HepG2 (cell line): ENCODE measurements at regions not wholly inside any gene's neighbourhood (a gene's known extent, or its start where the extent isn't known, plus 50 kb on each side); places are given as distances from the start of the nearest gene placed in this dataset.

Experiments
- ATAC-seq: fragments of 200-7000 bp; cut with Tn5 transposase; 3 replicates; pipeline ENCODE4 v1.9.1; 2020; ENCODE audit warnings: mild to moderate bottlenecking, moderate library complexity
- BruUV-seq: library from RNA; stranded (reverse); fragments of 400-500 nt; replicated peaks from 2 replicates; lab custom pipeline; 2021; lab: Mats Ljungman, UMichigan
- CTCF ChIA-PET: fragments of 300-600 bp; formaldehyde crosslinking; extraction: SDS; loops from one replicate; lab custom pipeline; 2021; ENCODE audit warnings: low total read pairs, inconsistent platforms, low intra/inter-chr PET ratio; lab: Yijun Ruan, JAX
- POLR2A ChIA-PET: fragments of 350-600 bp; sonication (Branson Sonifier 250); formaldehyde crosslinking; loops from one replicate; lab custom pipeline; 2020; ENCODE audit warnings: antibody characterized with exemption, inconsistent platforms; lab: Yijun Ruan, JAX
- DNase-seq: peaks from one replicate; pipeline ENCODE4 v3.0.0-alpha.2; 2015; ENCODE audit warnings: low spot score
- FAIRE-seq: peaks from 3 replicates; lab custom pipeline; 2011; peaks lifted over from hg19 to GRCh38; lab: Jason Lieb, UNC
- H2AFZ ChIP-seq: one replicate; pipeline ENCODE4 v1.6.1; 2011; ENCODE audit warnings: low read length, inconsistent platforms
- H3K27ac ChIP-seq: fragments of 300-600 bp; 3 replicates; pipeline ENCODE4 v1.8.0; 2011; ENCODE audit warnings: mixed run types, mild to moderate bottlenecking, mixed read lengths, low read length, inconsistent platforms; ENCODE audit not compliant: insufficient read depth; ENCODE audit errors: extremely low read length
- H3K27me3 ChIP-seq, 2 experiments: fragments of 200-600 bp in 1 of 2; 2 replicates in 1 of 2; 3 replicates in 1 of 2; pipeline versions ENCODE4 v1.6.0 to v1.8.0; 2011; ENCODE audit warnings: low read length in 2 of 2, mild to moderate bottlenecking in 2 of 2, moderate library complexity in 2 of 2, inconsistent platforms in 1 of 2; ENCODE audit not compliant: insufficient read depth in 2 of 2, control insufficient read depth in 1 of 2
- H3K36me3 ChIP-seq, 2 experiments: fragments of 200-600 bp in 1 of 2; replicated peaks in 1 of 2; 2 replicates in 1 of 2; 3 replicates in 1 of 2; pipeline versions ENCODE4 v1.5.1 to v1.8.0; 2011; ENCODE audit warnings: low read length in 2 of 2, inconsistent platforms in 1 of 2; ENCODE audit not compliant: insufficient read depth in 2 of 2, control insufficient read depth in 1 of 2
- H3K4me1 ChIP-seq: 2 replicates; pipeline ENCODE4 v1.5.1; 2012; ENCODE audit warnings: low read length, inconsistent platforms; ENCODE audit not compliant: insufficient read depth
- H3K4me2 ChIP-seq: 2 replicates; pipeline ENCODE4 v1.6.0; 2011; ENCODE audit warnings: low read depth, low read length, inconsistent platforms
- H3K4me3 ChIP-seq, 3 experiments: fragments of 200-600 bp in 1 of 3; sonication (generic), shearing (Covaris generic) in 1 of 3; replicated peaks in 1 of 3; 2 replicates each; pipeline ENCODE4 v1.5.1; 2011 to 2016; ENCODE audit warnings: low read length in 3 of 3, inconsistent platforms in 2 of 3, low read depth in 2 of 3, mild to moderate bottlenecking in 2 of 3, control low read depth in 1 of 3, mixed read lengths in 1 of 3; ENCODE audit not compliant: insufficient read depth in 1 of 3
- H3K79me2 ChIP-seq: one replicate; pipeline ENCODE4 v1.6.1; 2011; ENCODE audit warnings: low read length, inconsistent platforms; ENCODE audit not compliant: insufficient read depth
- H3K9ac ChIP-seq: 2 replicates; pipeline ENCODE4 v1.6.0; 2011; ENCODE audit warnings: mild to moderate bottlenecking, low read depth, low read length, inconsistent platforms; ENCODE audit not compliant: insufficient read depth
- H3K9me3 ChIP-seq: 2 replicates; pipeline ENCODE4 v1.5.1; 2012; ENCODE audit warnings: mild to moderate bottlenecking, low read length
- H4K20me1 ChIP-seq: 2 replicates; pipeline ENCODE4 v1.6.0; 2011; ENCODE audit warnings: inconsistent platforms, mild to moderate bottlenecking, low read length, moderate library complexity; ENCODE audit not compliant: insufficient read depth
- BHLHE40 ChIP-seq: IDR thresholded peaks from 2 replicates; pipeline ENCODE4 v1.6.1; 2011; ENCODE audit warnings: low read length, improper control_type of control experiment
- E2F2 ChIP-seq: sonication (generic); formaldehyde crosslinking; IDR thresholded peaks from 2 replicates; pipeline ENCODE4 v1.4.0; 2020; ENCODE audit warnings: missing genetic modification reagents, borderline replicate concordance
- ELF4 ChIP-seq: sonication (generic); formaldehyde crosslinking; IDR thresholded peaks from 2 replicates; pipeline ENCODE4 v1.5.0; 2020; ENCODE audit warnings: missing genetic modification reagents, mild to moderate bottlenecking, moderate library complexity, borderline replicate concordance
- ERF ChIP-seq: IDR thresholded peaks from 2 replicates; pipeline ENCODE4 v1.6.1; 2018; ENCODE audit warnings: missing biosample characterization, missing genetic modification reagents
- GATAD1 ChIP-seq: IDR thresholded peaks from 2 replicates; pipeline ENCODE4 v1.6.1; 2016; ENCODE audit warnings: missing genetic modification reagents, missing compliant biosample characterization
- GATAD2A ChIP-seq: IDR thresholded peaks from 2 replicates; pipeline ENCODE4 v1.6.1; 2016
- ISL2 ChIP-seq: sonication (generic); formaldehyde crosslinking; IDR thresholded peaks from 2 replicates; pipeline ENCODE4 v1.5.0; 2020; ENCODE audit warnings: missing genetic modification reagents
- KLF6 ChIP-seq: IDR thresholded peaks from 2 replicates; pipeline ENCODE4 v1.8.0; 2016; ENCODE audit warnings: missing biosample characterization, missing genetic modification reagents
- MXI1 ChIP-seq: IDR thresholded peaks from 3 replicates; pipeline ENCODE4 v1.6.1; 2012; ENCODE audit warnings: low read depth, low read length, inconsistent platforms, borderline replicate concordance
- SIN3A ChIP-seq: IDR thresholded peaks from 2 replicates; pipeline ENCODE4 v1.6.1; 2011; ENCODE audit warnings: low read depth, mild to moderate bottlenecking, control low read depth, low read length, borderline replicate concordance
- ZMAT3 ChIP-seq: sonication (generic); formaldehyde crosslinking; conservative IDR thresholded peaks from 2 replicates; pipeline ENCODE4 v1.7.0; 2021; ENCODE audit warnings: missing genetic modification reagents
- ZNF253 ChIP-seq: sonication (generic); formaldehyde crosslinking; IDR thresholded peaks from 2 replicates; pipeline ENCODE4 v1.8.0; 2022; ENCODE audit warnings: mild to moderate bottlenecking, missing genetic modification reagents, borderline replicate concordance
- ZNF597 ChIP-seq: sonication (generic); formaldehyde crosslinking; IDR thresholded peaks from 2 replicates; pipeline ENCODE4 v1.5.0; 2020; ENCODE audit warnings: missing genetic modification reagents
- ZNF609 ChIP-seq: sonication (generic); formaldehyde crosslinking; IDR thresholded peaks from 2 replicates; pipeline ENCODE4 v1.4.0; 2020; ENCODE audit warnings: mild to moderate bottlenecking, missing genetic modification reagents, borderline replicate concordance
- ZNF616 ChIP-seq: sonication (generic); formaldehyde crosslinking; IDR thresholded peaks from 2 replicates; pipeline ENCODE4 v1.5.0; 2020; ENCODE audit warnings: low read depth, mild to moderate bottlenecking, missing genetic modification reagents
- ZNF660 ChIP-seq: sonication (generic); formaldehyde crosslinking; IDR thresholded peaks from 2 replicates; pipeline ENCODE4 v1.5.1; 2020; ENCODE audit warnings: mild to moderate bottlenecking, low read depth, missing genetic modification reagents, borderline replicate concordance
- WGBS: methylation state at CpG from one replicate; pipeline ENCODE4 v1.1.6; 2017; ENCODE audit warnings: low lambda C conversion rate; 5-methylcytosine and 5-hydroxymethylcytosine counted together
- in situ Hi-C: cut with HindIII; loops from 2 replicates; pipeline ENCODE4 v1.10.0; 2017; ENCODE audit warnings: low pct_unique_long_range_greater_than_20kb; ENCODE audit not compliant: extremely low pct_ligation_motif_present
- intact Hi-C: fragments of 100-400 bp; cut with micrococcal nuclease; formaldehyde crosslinking; loops from one replicate; pipeline ENCODE4 v1.10.0; 2022; ENCODE audit not compliant: unreplicated experiment
- TF ChIP-seq, protein P1 (sequence below): sonication (generic); formaldehyde crosslinking; IDR thresholded peaks from 2 replicates; pipeline ENCODE4 v1.4.0; 2020; ENCODE audit warnings: mild to moderate bottlenecking, missing genetic modification reagents, borderline replicate concordance

GRCh38 chr13:103388839-103389238 lies 322.6 kb upstream of the SLC10A2 start (continued):
- TF ChIP-seq ISL2 (CRISPR knock-in tag) (no peak), KLF6 (CRISPR knock-in tag) (no peak), ZMAT3 (no peak), E2F2 (CRISPR knock-in tag) (no peak)

DNA sequence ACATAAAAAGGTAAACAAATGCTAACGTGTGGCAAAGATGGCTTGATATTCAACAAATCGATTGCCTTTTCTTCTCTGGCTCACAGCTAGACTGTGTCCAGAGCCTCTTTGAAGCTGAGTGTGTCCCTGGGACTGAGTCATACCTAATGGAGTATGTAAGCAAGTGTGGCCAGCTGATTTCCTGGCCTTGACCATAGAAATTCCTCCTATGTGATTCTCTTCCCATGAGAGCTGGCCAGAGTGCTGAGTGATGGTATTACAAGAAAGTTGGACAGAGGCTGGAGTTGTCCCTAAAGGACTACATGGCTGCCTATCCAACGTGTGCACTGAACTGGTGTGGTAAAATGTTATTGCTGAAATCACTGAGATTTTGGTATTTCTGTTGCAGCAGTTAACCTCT lies 320.1 kb upstream of the SLC10A2 start:
- BruUV-seq: no TSS peak
- in situ Hi-C loops: no loop called here
- Histone ChIP-seq H3K27ac (no peak overlapping the region), H3K9me3 (peaks cover 90% of the 10 kb centered on the region), H3K4me2 (no peak overlapping the region), H3K4me3 (no peak overlapping the region), H3K36me3 (no peaks in the 10 kb centered on the region), H3K4me1 (no peaks in the 10 kb centered on the region), H3K9ac (no peak overlapping the region), H4K20me1 (no peaks in the 10 kb centered on the region), H3K79me2 (no peaks in the 10 kb centered on the region), H2AFZ (no peak overlapping the region), H3K27me3 (no peaks in the 10 kb centered on the region)
- ChIA-PET POLR2A (no interaction called here), CTCF (no interaction called here)
- DNase-seq (no peak), ATAC-seq (no peak), FAIRE-seq (no peak)
- 8% methylated on average over 3 of the region's 3 CpGs for WGBS
- intact Hi-C loops: no loop called here
- no peak for TF ChIP-seq ERF (CRISPR knock-in tag)
- no peak for TF ChIP-seq ZNF660 (CRISPR knock-in tag)
- no peak for TF ChIP-seq GATAD2A (CRISPR knock-in tag)
- no peak for TF ChIP-seq ZNF253
- no peak for TF ChIP-seq BHLHE40
- TF ChIP-seq SIN3A: no peak
- TF ChIP-seq, protein P1, sequence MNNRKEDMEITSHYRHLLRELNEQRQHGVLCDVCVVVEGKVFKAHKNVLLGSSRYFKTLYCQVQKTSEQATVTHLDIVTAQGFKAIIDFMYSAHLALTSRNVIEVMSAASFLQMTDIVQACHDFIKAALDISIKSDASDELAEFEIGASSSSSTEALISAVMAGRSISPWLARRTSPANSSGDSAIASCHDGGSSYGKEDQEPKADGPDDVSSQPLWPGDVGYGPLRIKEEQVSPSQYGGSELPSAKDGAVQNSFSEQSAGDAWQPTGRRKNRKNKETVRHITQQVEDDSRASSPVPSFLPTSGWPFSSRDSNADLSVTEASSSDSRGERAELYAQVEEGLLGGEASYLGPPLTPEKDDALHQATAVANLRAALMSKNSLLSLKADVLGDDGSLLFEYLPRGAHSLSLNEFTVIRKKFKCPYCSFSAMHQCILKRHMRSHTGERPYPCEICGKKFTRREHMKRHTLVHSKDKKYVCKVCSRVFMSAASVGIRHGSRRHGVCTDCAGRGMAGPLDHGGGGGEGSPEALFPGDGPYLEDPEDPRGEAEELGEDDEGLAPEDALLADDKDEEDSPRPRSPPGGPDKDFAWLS (CRISPR knock-in tag): no peak
- TF ChIP-seq GATAD1 (CRISPR knock-in tag): no peak
- TF ChIP-seq MXI1: no peak
- no peak for TF ChIP-seq ZNF609 (CRISPR knock-in tag)
- no peak for TF ChIP-seq ZNF616 (CRISPR knock-in tag)
- no peak for TF ChIP-seq ZNF597 (CRISPR knock-in tag)
- TF ChIP-seq ELF4: no peak
